ENCODE measurements at regions not wholly inside any gene's neighbourhood (a gene's known extent, or its start where the extent isn't known, plus 50 kb on each side); places are given as distances from the start of the nearest gene placed in this dataset.

GRCh38 chr5:130992621-130993020, 172.4 kb downstream of the HINT1 start:
- no peaks in the 10 kb centered on the region for H3K4me1 ChIP-seq
- H3K36me3 ChIP-seq = no peaks in the 10 kb centered on the region
- no peak overlapping the region for H3K27ac ChIP-seq
- intact Hi-C loops (cut with DNase I) = no loop called here
- H3K4me3 ChIP-seq = no peak overlapping the region
- no peaks in the 10 kb centered on the region for H3K27me3 ChIP-seq
- no peak for DNase-seq
- H3K9me3 ChIP-seq = no peaks in the 10 kb centered on the region
- H3K9ac ChIP-seq (ENCODE audit: low read depth in 2 of 2, low read length in 2 of 2) = no peak overlapping the region
- TF ChIP-seq CTCF (IDR thresholded peaks at IDR 0.05) = no peak

- intact Hi-C loops (cut with DNase I) = no loop called here
- H3K36me3 ChIP-seq = no peaks in the 10 kb centered on the region
- no peak for DNase-seq
- H3K9ac ChIP-seq (ENCODE audit: low read depth in 2 of 2, low read length in 2 of 2) = no peak overlapping the region
- no peak for TF ChIP-seq CTCF (IDR thresholded peaks at IDR 0.05)
- no peaks in the 10 kb centered on the region for H3K9me3 ChIP-seq
- H3K27me3 ChIP-seq = no peaks in the 10 kb centered on the region
- H3K4me1 ChIP-seq = no peaks in the 10 kb centered on the region
- H3K4me3 ChIP-seq = no peak overlapping the region
- H3K27ac ChIP-seq = no peak overlapping the region
These were observed 173.0 kb downstream of the HINT1 start for GRCh38 chr5:130992095-130992494.

- H3K36me3 ChIP-seq = no peaks in the 10 kb centered on the region
- no peak for DNase-seq
- H3K9ac ChIP-seq (ENCODE audit: low read depth in 2 of 2, low read length in 2 of 2) = no peak overlapping the region
- intact Hi-C loops (cut with DNase I) = no loop called here
- no peaks in the 10 kb centered on the region for H3K4me1 ChIP-seq
- no peak overlapping the region for H3K4me3 ChIP-seq
- no peaks in the 10 kb centered on the region for H3K9me3 ChIP-seq
- no peak overlapping the region for H3K27ac ChIP-seq
- no peak for TF ChIP-seq CTCF (IDR thresholded peaks at IDR 0.05)
- H3K27me3 ChIP-seq = no peaks in the 10 kb centered on the region
These were observed 179.3 kb downstream of the HINT1 start for GRCh38 chr5:130985776-130986175.

- no peaks in the 10 kb centered on the region for H3K27me3 ChIP-seq
These were observed 183.4 kb downstream of the HINT1 start for GRCh38 chr5:130981663-130982062.

GRCh38 chr5:130978475-130978874, 186.6 kb downstream of the HINT1 start:
- Histone ChIP-seq H3K4me1 (no peaks in the 10 kb centered on the region), H3K4me3 (no peak overlapping the region), H3K9ac (ENCODE audit: low read depth in 2 of 2, low read length in 2 of 2) (no peak overlapping the region), H3K9me3 (no peaks in the 10 kb centered on the region), H3K27me3 (no peaks in the 10 kb centered on the region), H3K27ac (no peak overlapping the region), H3K36me3 (no peaks in the 10 kb centered on the region)
- DNase-seq = no peak
- intact Hi-C loops (cut with DNase I) = no loop called here
- no peak for TF ChIP-seq CTCF (IDR thresholded peaks at IDR 0.05)

More at GRCh38 chr5:130981663-130982062, 183.4 kb downstream of the HINT1 start:
- Histone ChIP-seq H3K27ac (no peak overlapping the region), H3K9me3 (no peaks in the 10 kb centered on the region), H3K4me1 (no peaks in the 10 kb centered on the region), H3K9ac (ENCODE audit: low read depth in 2 of 2, low read length in 2 of 2) (no peak overlapping the region), H3K36me3 (no peaks in the 10 kb centered on the region), H3K4me3 (no peak overlapping the region)
- intact Hi-C loops (cut with DNase I) = no loop called here
- no peak for DNase-seq
- TF ChIP-seq CTCF (IDR thresholded peaks at IDR 0.05) = no peak

GRCh38 chr5:130976493-130976892, 188.6 kb downstream of the HINT1 start:
- TF ChIP-seq CTCF (IDR thresholded peaks at IDR 0.05) = no peak
- Histone ChIP-seq H3K4me1 (no peaks in the 10 kb centered on the region), H3K36me3 (no peaks in the 10 kb centered on the region), H3K27me3 (no peaks in the 10 kb centered on the region), H3K9ac (ENCODE audit: low read depth in 2 of 2, low read length in 2 of 2) (no peak overlapping the region), H3K9me3 (no peaks in the 10 kb centered on the region), H3K27ac (no peak overlapping the region), H3K4me3 (no peak overlapping the region)
- no peak for DNase-seq
- intact Hi-C loops (cut with DNase I) = no loop called here

Data from colonic mucosa (tissue), 4 donors.